ENCODE measurements at regions not wholly inside any gene's neighbourhood (a gene's known extent, or its start where the extent isn't known, plus 50 kb on each side); places are given as distances from the start of the nearest gene placed in this dataset.

- ChIA-PET CTCF (no interaction called here), POLR2A (no interaction called here)
- BruUV-seq (replicated peaks): no TSS peak
- Mint-ChIP-seq H3K27me3 (ENCODE audit: insufficient read depth, unreplicated experiment) (peaks cover 11% of the 10 kb centered on the region), H3K36me3 (ENCODE audit: insufficient read depth, unreplicated experiment) (no peaks in the 10 kb centered on the region), H3K4me3 (ENCODE audit: unreplicated experiment) (no peak overlapping the region), H3K9me3 (ENCODE audit: unreplicated experiment) (no peaks in the 10 kb centered on the region), H3K27ac (ENCODE audit: unreplicated experiment) (no peak overlapping the region), H3K4me1 (ENCODE audit: low read depth, unreplicated experiment) (no peaks in the 10 kb centered on the region)
- DNase-seq: no peak
- H3K27me3 ChIP-seq (replicated peaks; ENCODE audit: control insufficient read depth, insufficient read depth, low read length): no peaks in the 10 kb centered on the region
- intact Hi-C loops (cut with micrococcal nuclease; ENCODE audit: unreplicated experiment): no loop called here
- no peaks in the 10 kb centered on the region for H3K9me3 ChIP-seq
- no peaks in the 10 kb centered on the region for H3K36me3 ChIP-seq (ENCODE audit: control insufficient read depth, insufficient read depth, low read length)
- H3K4me3 ChIP-seq (ENCODE audit: low read depth, low read length): no peak overlapping the region
- H3K4me1 ChIP-seq: no peaks in the 10 kb centered on the region
- TF ChIP-seq, protein P1, sequence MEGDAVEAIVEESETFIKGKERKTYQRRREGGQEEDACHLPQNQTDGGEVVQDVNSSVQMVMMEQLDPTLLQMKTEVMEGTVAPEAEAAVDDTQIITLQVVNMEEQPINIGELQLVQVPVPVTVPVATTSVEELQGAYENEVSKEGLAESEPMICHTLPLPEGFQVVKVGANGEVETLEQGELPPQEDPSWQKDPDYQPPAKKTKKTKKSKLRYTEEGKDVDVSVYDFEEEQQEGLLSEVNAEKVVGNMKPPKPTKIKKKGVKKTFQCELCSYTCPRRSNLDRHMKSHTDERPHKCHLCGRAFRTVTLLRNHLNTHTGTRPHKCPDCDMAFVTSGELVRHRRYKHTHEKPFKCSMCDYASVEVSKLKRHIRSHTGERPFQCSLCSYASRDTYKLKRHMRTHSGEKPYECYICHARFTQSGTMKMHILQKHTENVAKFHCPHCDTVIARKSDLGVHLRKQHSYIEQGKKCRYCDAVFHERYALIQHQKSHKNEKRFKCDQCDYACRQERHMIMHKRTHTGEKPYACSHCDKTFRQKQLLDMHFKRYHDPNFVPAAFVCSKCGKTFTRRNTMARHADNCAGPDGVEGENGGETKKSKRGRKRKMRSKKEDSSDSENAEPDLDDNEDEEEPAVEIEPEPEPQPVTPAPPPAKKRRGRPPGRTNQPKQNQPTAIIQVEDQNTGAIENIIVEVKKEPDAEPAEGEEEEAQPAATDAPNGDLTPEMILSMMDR (IDR thresholded peaks at IDR 0.05; ENCODE audit: insufficient read depth in 1 of 2, low read depth in 1 of 2, low read length in 1 of 2, severe bottlenecking in 1 of 2, unreplicated experiment in 1 of 2): no peak
These were observed 804.4 kb upstream of the RAB6C start for GRCh38 chr2:129175051-129175450.

DNA sequence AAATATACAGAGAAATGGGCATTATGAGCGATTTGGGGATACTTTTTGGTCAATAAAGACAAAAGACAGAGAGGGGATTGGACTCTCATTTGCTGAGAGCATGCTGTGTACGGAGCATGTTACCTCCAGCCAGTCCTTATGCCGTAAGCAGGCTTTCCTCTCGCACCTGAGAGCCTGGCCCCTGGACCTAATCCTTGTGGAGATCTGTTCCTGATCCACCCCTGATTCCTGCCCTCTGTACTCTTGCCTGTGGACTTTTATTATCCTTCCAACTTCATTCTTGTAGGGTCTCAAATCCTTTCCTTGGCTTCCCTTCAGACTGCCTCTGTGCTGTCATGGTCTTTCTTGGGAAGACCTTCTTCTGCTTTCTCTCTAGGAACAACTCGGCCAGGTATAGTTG lies 803.1 kb upstream of the RAB6C start:
- H3K4me3 Mint-ChIP-seq (ENCODE audit: unreplicated experiment): no peak overlapping the region
- H3K9me3 ChIP-seq: no peaks in the 10 kb centered on the region
- no peaks in the 10 kb centered on the region for H3K27me3 ChIP-seq (replicated peaks; ENCODE audit: control insufficient read depth, insufficient read depth, low read length)
- no peak overlapping the region for H3K4me3 ChIP-seq (ENCODE audit: low read depth, low read length)
- H3K36me3 Mint-ChIP-seq (ENCODE audit: insufficient read depth, unreplicated experiment): no peaks in the 10 kb centered on the region
- intact Hi-C loops (cut with micrococcal nuclease; ENCODE audit: unreplicated experiment): no loop called here
- peaks cover 11% of the 10 kb centered on the region for H3K27me3 Mint-ChIP-seq (ENCODE audit: insufficient read depth, unreplicated experiment)
- CTCF ChIA-PET: no interaction called here
- H3K27ac Mint-ChIP-seq (ENCODE audit: unreplicated experiment): no peak overlapping the region
- no peaks in the 10 kb centered on the region for H3K4me1 Mint-ChIP-seq (ENCODE audit: low read depth, unreplicated experiment)
- no TSS peak for BruUV-seq (replicated peaks)
- POLR2A ChIA-PET: no interaction called here
- H3K36me3 ChIP-seq (ENCODE audit: control insufficient read depth, insufficient read depth, low read length): no peaks in the 10 kb centered on the region
- H3K9me3 Mint-ChIP-seq (ENCODE audit: unreplicated experiment): no peaks in the 10 kb centered on the region
- no peaks in the 10 kb centered on the region for H3K4me1 ChIP-seq
- no peak for DNase-seq
- TF ChIP-seq, protein P1 (IDR thresholded peaks at IDR 0.05; ENCODE audit: insufficient read depth in 1 of 2, low read depth in 1 of 2, low read length in 1 of 2, severe bottlenecking in 1 of 2, unreplicated experiment in 1 of 2): no peak

DNA sequence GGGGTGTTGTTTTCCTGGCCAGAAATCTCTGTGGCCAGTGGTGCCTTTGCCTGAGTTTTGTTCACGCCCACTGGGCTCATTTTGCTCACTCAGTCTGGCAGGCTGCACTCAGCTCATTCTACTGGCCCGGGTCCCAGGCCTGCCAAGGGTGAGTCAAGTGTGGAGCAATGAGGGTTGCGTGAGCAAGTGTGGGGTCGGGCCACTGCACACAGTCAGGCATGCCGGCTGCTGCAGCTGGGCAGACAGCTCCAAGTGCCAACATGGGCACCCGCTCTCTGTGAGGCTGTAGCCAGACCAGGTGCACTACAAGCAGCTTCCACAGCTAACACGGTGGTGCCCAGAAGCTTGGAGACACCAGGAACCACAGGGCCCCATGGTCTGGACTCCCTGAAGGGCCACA lies 801.1 kb upstream of the RAB6C start:
- H3K4me3 Mint-ChIP-seq (ENCODE audit: unreplicated experiment): no peak overlapping the region
- H3K36me3 ChIP-seq (ENCODE audit: control insufficient read depth, insufficient read depth, low read length): no peaks in the 10 kb centered on the region
- no peaks in the 10 kb centered on the region for H3K4me1 Mint-ChIP-seq (ENCODE audit: low read depth, unreplicated experiment)
- TF ChIP-seq, protein P1 (IDR thresholded peaks at IDR 0.05; ENCODE audit: insufficient read depth in 1 of 2, low read depth in 1 of 2, low read length in 1 of 2, severe bottlenecking in 1 of 2, unreplicated experiment in 1 of 2): no peak
- H3K27me3 ChIP-seq (replicated peaks; ENCODE audit: control insufficient read depth, insufficient read depth, low read length): no peaks in the 10 kb centered on the region
- intact Hi-C loops (cut with micrococcal nuclease; ENCODE audit: unreplicated experiment): no loop called here
- H3K4me3 ChIP-seq (ENCODE audit: low read depth, low read length): no peak overlapping the region
- ChIA-PET CTCF (no interaction called here), POLR2A (no interaction called here)
- no peaks in the 10 kb centered on the region for H3K4me1 ChIP-seq
- H3K36me3 Mint-ChIP-seq (ENCODE audit: insufficient read depth, unreplicated experiment): no peaks in the 10 kb centered on the region
- DNase-seq: no peak
- H3K27ac Mint-ChIP-seq (ENCODE audit: unreplicated experiment): no peak overlapping the region
- peaks cover 8% of the 10 kb centered on the region for H3K27me3 Mint-ChIP-seq (ENCODE audit: insufficient read depth, unreplicated experiment)
- BruUV-seq (replicated peaks): no TSS peak
- no peaks in the 10 kb centered on the region for H3K9me3 Mint-ChIP-seq (ENCODE audit: unreplicated experiment)
- H3K9me3 ChIP-seq: no peaks in the 10 kb centered on the region

Measured in Caco-2 (cell line).